Caco-2 (cell line): ENCODE measurements at regions not wholly inside any gene's neighbourhood (a gene's known extent, or its start where the extent isn't known, plus 50 kb on each side); places are given as distances from the start of the nearest gene placed in this dataset.

Experiments
- BruUV-seq: library from RNA; stranded (reverse); fragments of 400-500 nt; replicated peaks from 2 replicates; lab custom pipeline; 2021; lab: Mats Ljungman, UMichigan
- CTCF ChIA-PET: fragments of 300-600 bp; sonication (Branson Sonifier 250); formaldehyde crosslinking; loops from one replicate; lab custom pipeline; 2022; ENCODE audit warnings: antibody characterized with exemption; lab: Charles Lee
- POLR2A ChIA-PET: fragments of 300-600 bp; sonication (Branson Sonifier 250); formaldehyde crosslinking; loops from one replicate; lab custom pipeline; 2022; ENCODE audit warnings: antibody characterized with exemption; lab: Charles Lee
- DNase-seq, 2 experiments: peaks; one replicate each; pipeline versions ENCODE4 v3.0.0 to v3.0.0-alpha.2; 2020 to 2022
- H3K27me3 ChIP-seq: replicated peaks from 2 replicates; pipeline ENCODE4 v1.6.0; 2011; ENCODE audit warnings: low read length; ENCODE audit not compliant: control insufficient read depth, insufficient read depth
- H3K36me3 ChIP-seq: 2 replicates; pipeline ENCODE4 v1.5.1; 2011; ENCODE audit warnings: low read length; ENCODE audit not compliant: control insufficient read depth, insufficient read depth
- H3K4me1 ChIP-seq: fragments of 250-450 bp; sonication (Bioruptor Pico); 2 replicates; pipeline ENCODE4 v1.5.1; 2020; ENCODE audit warnings: mild to moderate bottlenecking
- H3K4me3 ChIP-seq: 2 replicates; pipeline ENCODE4 v1.5.1; 2011; ENCODE audit warnings: low read depth, mild to moderate bottlenecking, control low read depth, low read length
- H3K9me3 ChIP-seq: fragments of 250-450 bp; sonication (Bioruptor Pico); 2 replicates; pipeline ENCODE4 v1.5.1; 2020; ENCODE audit warnings: mild to moderate bottlenecking, moderate library complexity
- H3K27ac Mint-ChIP-seq: one replicate; pipeline ENCODE4 v1.8.0; 2022; ENCODE audit warnings: mixed read lengths; ENCODE audit not compliant: unreplicated experiment
- H3K27me3 Mint-ChIP-seq: one replicate; pipeline ENCODE4 v1.8.0; 2022; ENCODE audit warnings: mixed read lengths; ENCODE audit not compliant: insufficient read depth, unreplicated experiment
- H3K36me3 Mint-ChIP-seq: one replicate; pipeline ENCODE4 v1.8.0; 2022; ENCODE audit warnings: mild to moderate bottlenecking, mixed read lengths; ENCODE audit not compliant: insufficient read depth, unreplicated experiment
- H3K4me1 Mint-ChIP-seq: one replicate; pipeline ENCODE4 v1.8.0; 2022; ENCODE audit warnings: low read depth, mixed read lengths; ENCODE audit not compliant: unreplicated experiment
- H3K4me3 Mint-ChIP-seq: one replicate; pipeline ENCODE4 v1.8.0; 2022; ENCODE audit warnings: mild to moderate bottlenecking, moderate library complexity, mixed read lengths; ENCODE audit not compliant: unreplicated experiment
- H3K9me3 Mint-ChIP-seq: one replicate; pipeline ENCODE4 v1.8.0; 2022; ENCODE audit warnings: mixed read lengths; ENCODE audit not compliant: unreplicated experiment
- intact Hi-C: fragments of 100-400 bp; cut with micrococcal nuclease; formaldehyde crosslinking; loops from one replicate; pipeline ENCODE4 v1.10.0; 2022; ENCODE audit not compliant: unreplicated experiment
- TF ChIP-seq, protein P1 (sequence below), 2 experiments: fragments of 200-600 bp in 1 of 2; IDR thresholded peaks; 1 replicate in 1 of 2; 2 replicates in 1 of 2; pipeline versions ENCODE4 v1.5.1 to v1.8.0; 2011 to 2022; ENCODE audit warnings: antibody characterized with exemption in 1 of 2, control low read depth in 1 of 2, inconsistent platforms in 1 of 2, low read depth in 1 of 2, low read length in 1 of 2, mild to moderate bottlenecking in 1 of 2, moderate library complexity in 1 of 2; ENCODE audit not compliant: insufficient read depth in 1 of 2, severe bottlenecking in 1 of 2, unreplicated experiment in 1 of 2

DNA sequence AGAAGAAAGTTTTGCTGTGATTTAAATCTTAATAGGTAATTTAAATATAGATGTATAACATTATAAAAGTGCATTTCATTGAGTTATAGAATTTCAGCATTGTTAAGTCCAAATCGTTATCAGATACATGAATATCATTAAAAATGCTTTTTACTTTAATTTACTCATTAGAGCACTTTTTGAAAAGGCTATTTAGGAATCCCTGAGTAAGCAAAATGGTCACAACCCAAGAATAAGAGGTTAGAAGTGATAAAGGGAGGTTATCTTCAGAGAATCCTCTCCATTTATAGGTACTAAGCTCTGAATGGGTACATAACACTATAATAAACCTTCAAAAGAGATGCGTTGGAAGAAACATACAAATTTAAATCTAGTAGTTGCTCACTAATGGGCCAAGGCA, 130.7 kb downstream of the SLC30A10 start:
- Mint-ChIP-seq H3K36me3 (no peaks in the 10 kb centered on the region), H3K4me1 (no peaks in the 10 kb centered on the region), H3K27me3 (peaks cover 32% of the 10 kb centered on the region)

DNA sequence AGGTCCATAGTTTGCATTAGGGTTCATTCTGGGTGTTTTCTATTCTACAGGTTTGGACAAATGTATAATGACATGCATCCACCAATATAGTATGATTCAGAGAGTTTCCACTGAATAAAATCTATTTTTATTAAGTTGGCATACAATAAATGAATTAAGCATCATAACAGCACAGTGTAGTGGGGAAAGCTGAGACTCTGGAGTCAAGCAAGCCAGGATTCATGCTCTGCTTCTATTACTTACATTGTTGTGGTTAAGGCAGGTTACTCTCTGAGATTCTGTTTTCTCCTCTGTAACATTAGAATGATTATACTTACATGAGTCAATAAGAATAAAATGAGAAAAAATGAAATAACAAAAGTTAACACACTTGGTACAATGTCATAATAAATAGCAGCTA, 131.3 kb downstream of the SLC30A10 start:
- Histone ChIP-seq H3K9me3 (no peaks in the 10 kb centered on the region), H3K27me3 (no peaks in the 10 kb centered on the region; the same call in none of the 2 replicates), H3K36me3 (no peaks in the 10 kb centered on the region), H3K4me1 (no peaks in the 10 kb centered on the region), H3K4me3 (no peak overlapping the region)
- POLR2A ChIA-PET = no interaction called here
- CTCF ChIA-PET = no interaction called here
- peaks cover 31% of the 10 kb centered on the region for H3K27me3 Mint-ChIP-seq
- H3K36me3 Mint-ChIP-seq = no peaks in the 10 kb centered on the region
- H3K9me3 Mint-ChIP-seq = no peaks in the 10 kb centered on the region
- no peak overlapping the region for H3K4me3 Mint-ChIP-seq
- no peak for DNase-seq
- BruUV-seq = no TSS peak
- H3K4me1 Mint-ChIP-seq = no peaks in the 10 kb centered on the region
- TF ChIP-seq, protein P1, sequence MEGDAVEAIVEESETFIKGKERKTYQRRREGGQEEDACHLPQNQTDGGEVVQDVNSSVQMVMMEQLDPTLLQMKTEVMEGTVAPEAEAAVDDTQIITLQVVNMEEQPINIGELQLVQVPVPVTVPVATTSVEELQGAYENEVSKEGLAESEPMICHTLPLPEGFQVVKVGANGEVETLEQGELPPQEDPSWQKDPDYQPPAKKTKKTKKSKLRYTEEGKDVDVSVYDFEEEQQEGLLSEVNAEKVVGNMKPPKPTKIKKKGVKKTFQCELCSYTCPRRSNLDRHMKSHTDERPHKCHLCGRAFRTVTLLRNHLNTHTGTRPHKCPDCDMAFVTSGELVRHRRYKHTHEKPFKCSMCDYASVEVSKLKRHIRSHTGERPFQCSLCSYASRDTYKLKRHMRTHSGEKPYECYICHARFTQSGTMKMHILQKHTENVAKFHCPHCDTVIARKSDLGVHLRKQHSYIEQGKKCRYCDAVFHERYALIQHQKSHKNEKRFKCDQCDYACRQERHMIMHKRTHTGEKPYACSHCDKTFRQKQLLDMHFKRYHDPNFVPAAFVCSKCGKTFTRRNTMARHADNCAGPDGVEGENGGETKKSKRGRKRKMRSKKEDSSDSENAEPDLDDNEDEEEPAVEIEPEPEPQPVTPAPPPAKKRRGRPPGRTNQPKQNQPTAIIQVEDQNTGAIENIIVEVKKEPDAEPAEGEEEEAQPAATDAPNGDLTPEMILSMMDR (IDR thresholded peaks at IDR 0.05; ENCODE audit: insufficient read depth in 1 of 2, low read depth in 1 of 2, low read length in 1 of 2, severe bottlenecking in 1 of 2, unreplicated experiment in 1 of 2) = no peak
- intact Hi-C loops = no loop called here
- no peak overlapping the region for H3K27ac Mint-ChIP-seq

More for the DNA sequence above, 130.7 kb downstream of the SLC30A10 start:
- no peak overlapping the region for H3K27ac Mint-ChIP-seq
- ChIA-PET POLR2A (no interaction called here), CTCF (no interaction called here)
- intact Hi-C loops = no loop called here
- H3K9me3 Mint-ChIP-seq = no peaks in the 10 kb centered on the region
- no peak overlapping the region for H3K4me3 ChIP-seq
- H3K9me3 ChIP-seq = no peaks in the 10 kb centered on the region
- TF ChIP-seq, protein P1 (IDR thresholded peaks at IDR 0.05; ENCODE audit: insufficient read depth in 1 of 2, low read depth in 1 of 2, low read length in 1 of 2, severe bottlenecking in 1 of 2, unreplicated experiment in 1 of 2) = no peak
- H3K4me3 Mint-ChIP-seq = no peak overlapping the region
- no peaks in the 10 kb centered on the region for H3K4me1 ChIP-seq
- no TSS peak for BruUV-seq
- no peaks in the 10 kb centered on the region; the same call in 1 of the 2 replicates for H3K27me3 ChIP-seq
- no peak for DNase-seq
- no peaks in the 10 kb centered on the region for H3K36me3 ChIP-seq

DNA sequence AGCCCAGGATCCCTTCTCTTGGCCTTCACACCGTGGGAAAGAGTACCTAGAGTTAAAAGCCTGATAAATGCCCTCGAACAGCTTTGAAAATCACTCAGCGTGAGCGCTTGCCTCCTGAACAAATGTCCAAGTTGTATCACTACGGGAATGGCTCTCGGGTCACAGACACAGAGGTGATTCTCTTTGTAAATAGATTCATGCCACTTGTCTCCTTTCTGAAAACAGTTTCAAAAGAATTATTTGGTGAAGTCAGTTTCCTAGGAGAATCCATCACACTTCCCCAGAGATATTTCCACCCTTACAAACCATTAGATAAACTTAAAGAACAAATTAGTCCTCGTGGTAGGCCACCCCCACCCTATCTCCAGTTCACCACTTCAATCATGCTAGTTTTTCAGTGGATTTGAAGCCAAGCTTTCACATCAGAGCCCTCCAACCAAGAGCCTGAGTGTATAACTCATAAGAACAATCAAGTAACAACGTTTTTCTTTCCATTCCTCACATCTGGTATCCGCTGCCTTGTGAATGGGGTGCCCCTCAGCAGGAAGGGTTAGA, 132.9 kb downstream of the SLC30A10 start:
- Mint-ChIP-seq H3K27me3 (peaks cover 28% of the 10 kb centered on the region), H3K4me1 (no peaks in the 10 kb centered on the region), H3K36me3 (no peaks in the 10 kb centered on the region), H3K9me3 (no peaks in the 10 kb centered on the region), H3K27ac (no peak overlapping the region), H3K4me3 (no peak overlapping the region)
- TF ChIP-seq, protein P1 (IDR thresholded peaks at IDR 0.05; ENCODE audit: insufficient read depth in 1 of 2, low read depth in 1 of 2, low read length in 1 of 2, severe bottlenecking in 1 of 2, unreplicated experiment in 1 of 2) = no peak
- BruUV-seq = no TSS peak
- POLR2A ChIA-PET = no interaction called here
- CTCF ChIA-PET = no interaction called here
- intact Hi-C loops = no loop called here
- Histone ChIP-seq H3K36me3 (no peaks in the 10 kb centered on the region), H3K27me3 (no peaks in the 10 kb centered on the region; the same call in none of the 2 replicates), H3K4me1 (no peaks in the 10 kb centered on the region), H3K4me3 (no peak overlapping the region), H3K9me3 (no peaks in the 10 kb centered on the region)
- no peak for DNase-seq
